ENCODE measurements at regions not wholly inside any gene's neighbourhood (a gene's known extent, or its start where the extent isn't known, plus 50 kb on each side); places are given as distances from the start of the nearest gene placed in this dataset.

DNA sequence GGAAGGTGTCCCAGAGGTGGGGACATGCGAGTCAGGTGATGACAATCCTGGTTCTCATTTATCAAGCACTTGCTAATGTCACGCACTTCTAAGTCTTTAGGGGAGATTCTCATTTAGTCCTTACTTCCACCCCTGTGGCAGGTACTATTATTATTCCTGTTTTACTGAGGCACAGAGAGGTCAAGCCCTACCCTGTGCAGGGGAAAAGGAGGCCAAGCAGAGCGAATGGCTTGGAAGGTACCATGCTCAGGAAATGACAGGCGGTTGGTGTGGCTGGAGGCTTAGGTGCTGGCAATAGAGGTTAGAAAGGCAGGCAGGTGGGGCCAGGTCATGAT lies 268.9 kb downstream of the UACA start:
- no peak for DNase-seq (ENCODE audit: extremely low read depth, low read depth)
- TF ChIP-seq, protein P1, sequence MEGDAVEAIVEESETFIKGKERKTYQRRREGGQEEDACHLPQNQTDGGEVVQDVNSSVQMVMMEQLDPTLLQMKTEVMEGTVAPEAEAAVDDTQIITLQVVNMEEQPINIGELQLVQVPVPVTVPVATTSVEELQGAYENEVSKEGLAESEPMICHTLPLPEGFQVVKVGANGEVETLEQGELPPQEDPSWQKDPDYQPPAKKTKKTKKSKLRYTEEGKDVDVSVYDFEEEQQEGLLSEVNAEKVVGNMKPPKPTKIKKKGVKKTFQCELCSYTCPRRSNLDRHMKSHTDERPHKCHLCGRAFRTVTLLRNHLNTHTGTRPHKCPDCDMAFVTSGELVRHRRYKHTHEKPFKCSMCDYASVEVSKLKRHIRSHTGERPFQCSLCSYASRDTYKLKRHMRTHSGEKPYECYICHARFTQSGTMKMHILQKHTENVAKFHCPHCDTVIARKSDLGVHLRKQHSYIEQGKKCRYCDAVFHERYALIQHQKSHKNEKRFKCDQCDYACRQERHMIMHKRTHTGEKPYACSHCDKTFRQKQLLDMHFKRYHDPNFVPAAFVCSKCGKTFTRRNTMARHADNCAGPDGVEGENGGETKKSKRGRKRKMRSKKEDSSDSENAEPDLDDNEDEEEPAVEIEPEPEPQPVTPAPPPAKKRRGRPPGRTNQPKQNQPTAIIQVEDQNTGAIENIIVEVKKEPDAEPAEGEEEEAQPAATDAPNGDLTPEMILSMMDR (IDR thresholded peaks at IDR 0.05; ENCODE audit: low read depth, low read length, missing control alignments): no peak
- H3K4me3 ChIP-seq (replicated peaks; ENCODE audit: low read depth, low read length): no peak overlapping the region

DNA sequence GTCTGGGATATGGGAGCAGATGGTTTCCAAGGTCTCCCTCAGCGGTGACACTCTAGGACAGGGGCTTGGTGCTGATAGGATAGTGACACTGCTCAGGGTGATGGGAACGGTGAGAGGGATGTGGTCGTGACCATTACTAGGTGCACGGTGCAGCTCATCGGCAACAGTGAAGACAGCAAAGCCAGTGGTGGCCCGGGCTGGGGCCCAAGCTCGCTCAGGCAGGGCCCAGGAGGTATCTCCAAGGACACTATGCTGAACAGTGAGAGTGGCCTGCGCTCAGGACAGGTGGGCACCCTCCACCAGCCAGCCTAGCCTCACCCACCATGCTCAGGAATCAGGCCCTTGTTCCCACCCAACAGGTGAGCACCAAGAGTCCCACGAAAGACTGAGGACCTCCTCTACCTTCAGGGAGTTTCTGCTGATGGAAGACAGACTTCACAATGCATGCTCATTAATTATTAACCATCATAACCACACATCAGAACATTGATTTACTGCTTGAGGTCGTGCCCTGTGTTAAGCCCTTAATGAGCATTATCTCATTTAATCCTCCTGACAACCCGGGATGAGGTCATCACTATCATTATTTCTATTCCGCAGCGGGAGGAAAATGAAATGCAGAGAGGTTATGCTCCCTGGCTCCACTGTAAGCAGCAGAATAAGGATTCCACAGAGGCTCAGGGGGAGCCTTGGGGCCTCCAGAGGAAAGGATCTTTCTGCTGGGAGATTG lies 269.4 kb downstream of the UACA start:
- TF ChIP-seq, protein P1 (IDR thresholded peaks at IDR 0.05; ENCODE audit: low read depth, low read length, missing control alignments): no peak
- DNase-seq (ENCODE audit: extremely low read depth, low read depth): no peak
- H3K4me3 ChIP-seq (replicated peaks; ENCODE audit: low read depth, low read length): no peak overlapping the region

DNA sequence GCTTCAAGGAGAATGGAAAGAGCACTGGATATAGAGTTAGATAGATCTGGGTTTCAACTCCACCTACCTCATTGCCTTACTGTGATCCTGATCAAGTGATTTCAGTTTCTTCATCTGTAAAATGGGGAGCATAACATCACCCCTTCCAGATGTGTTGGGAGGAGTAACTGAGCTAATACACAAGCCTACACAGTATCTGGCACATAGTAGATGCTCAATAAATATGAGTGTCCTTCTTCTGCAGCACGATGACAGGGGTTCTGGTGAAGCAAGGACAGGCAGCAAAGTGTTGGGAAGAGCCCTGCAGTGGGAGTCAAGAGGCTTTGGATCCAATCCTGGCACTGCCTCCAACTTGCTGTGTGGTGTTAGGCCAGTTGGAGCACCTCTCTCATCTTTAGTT lies 270.0 kb downstream of the UACA start:
- TF ChIP-seq, protein P1 (IDR thresholded peaks at IDR 0.05; ENCODE audit: low read depth, low read length, missing control alignments): no peak
- no peak overlapping the region for H3K4me3 ChIP-seq (replicated peaks; ENCODE audit: low read depth, low read length)
- no peak for DNase-seq (ENCODE audit: extremely low read depth, low read depth)

DNA sequence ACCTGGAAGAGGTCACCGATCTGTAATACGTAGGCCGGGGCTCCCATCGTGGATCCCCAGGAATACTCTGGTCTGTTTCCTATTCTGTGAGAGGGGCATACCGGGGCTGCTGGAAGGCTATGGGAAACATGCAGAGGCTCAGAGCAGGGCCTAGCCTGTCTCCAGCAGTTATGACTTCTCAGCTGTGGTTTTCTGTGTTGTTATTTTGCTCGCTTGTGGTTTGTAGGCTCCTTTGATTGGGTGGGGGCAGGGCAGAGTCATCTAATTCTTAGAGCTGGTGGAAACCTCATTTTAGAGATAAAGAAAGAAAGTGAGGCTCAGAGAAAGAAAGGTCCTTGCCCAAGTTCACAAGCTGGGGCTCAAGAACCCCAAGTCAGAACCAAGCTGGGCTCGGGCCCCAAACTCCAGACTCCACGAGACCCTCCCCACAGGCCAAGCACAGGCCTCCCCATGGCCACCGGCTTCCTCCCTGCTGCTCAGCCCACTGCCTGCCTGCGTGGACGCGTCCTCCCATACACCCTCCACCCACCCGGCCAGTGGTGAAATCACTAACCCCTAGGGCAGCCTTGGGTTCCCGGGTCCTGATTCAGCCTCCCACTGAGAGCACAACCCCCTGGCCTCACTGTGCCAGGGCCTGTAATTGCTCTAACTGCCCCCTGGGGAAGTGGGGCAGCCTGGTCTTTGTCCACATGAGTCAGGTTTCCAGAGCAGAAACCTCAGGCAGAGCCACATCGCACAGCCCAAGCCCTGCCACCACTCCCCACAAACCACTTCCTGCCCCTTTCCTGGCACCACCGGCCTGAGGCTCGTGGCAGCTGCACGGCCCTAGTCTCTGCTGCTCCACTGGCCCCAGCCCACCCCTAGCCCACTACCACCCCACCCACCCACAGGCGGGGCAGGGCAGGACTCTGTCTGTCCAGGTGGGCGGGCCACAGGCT lies 270.8 kb downstream of the UACA start:
- TF ChIP-seq, protein P1 (IDR thresholded peaks at IDR 0.05; ENCODE audit: low read depth, low read length, missing control alignments): no peak
- H3K4me3 ChIP-seq (replicated peaks; ENCODE audit: low read depth, low read length): no peak overlapping the region
- DNase-seq (ENCODE audit: extremely low read depth, low read depth): no peak

DNA sequence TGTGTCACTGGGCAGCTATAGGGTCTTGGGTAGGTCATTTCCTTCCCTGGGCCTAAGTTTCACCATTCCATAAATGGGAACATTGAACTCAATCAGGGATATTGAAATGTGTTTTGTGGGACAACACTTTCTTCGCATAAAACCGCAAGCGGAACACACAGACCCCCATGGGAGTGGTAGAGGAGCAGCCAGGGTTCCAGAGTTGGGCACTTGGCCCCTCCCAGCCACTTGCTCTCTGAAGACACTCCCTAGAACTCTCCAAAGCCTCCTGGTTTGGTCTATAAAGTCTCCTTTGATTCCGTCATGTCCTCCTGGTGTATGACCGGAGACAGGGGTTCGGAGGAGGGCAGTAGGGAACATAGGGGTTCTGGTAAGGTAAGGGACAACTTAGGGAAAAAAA lies 271.7 kb downstream of the UACA start:
- no peak for DNase-seq (ENCODE audit: extremely low read depth, low read depth)
- TF ChIP-seq, protein P1 (IDR thresholded peaks at IDR 0.05; ENCODE audit: low read depth, low read length, missing control alignments): no peak
- H3K4me3 ChIP-seq (replicated peaks; ENCODE audit: low read depth, low read length): no peak overlapping the region

DNA sequence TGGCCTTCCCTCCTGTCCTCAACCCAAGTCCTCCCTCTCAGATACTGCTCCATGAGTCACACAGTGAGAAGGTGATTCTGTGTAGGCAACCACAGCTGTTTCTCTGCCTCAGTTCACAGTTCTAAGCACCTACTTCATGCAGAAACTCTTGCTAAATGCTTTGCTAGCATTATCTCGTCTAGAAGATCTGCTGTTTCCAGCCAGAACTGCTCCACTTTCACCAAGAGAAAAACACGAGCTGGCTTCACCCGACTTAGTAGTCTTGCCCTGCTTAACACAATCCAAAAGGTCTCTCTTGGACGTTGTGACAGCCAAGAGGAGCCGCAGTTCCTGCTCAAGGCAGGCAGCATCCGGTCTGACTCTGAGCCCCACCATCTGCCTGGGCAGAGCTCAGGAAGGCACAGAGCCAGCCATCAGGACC lies 272.1 kb downstream of the UACA start:
- no peak for DNase-seq (ENCODE audit: extremely low read depth, low read depth)
- TF ChIP-seq, protein P1 (IDR thresholded peaks at IDR 0.05; ENCODE audit: low read depth, low read length, missing control alignments): no peak
- no peak overlapping the region for H3K4me3 ChIP-seq (replicated peaks; ENCODE audit: low read depth, low read length)
